ENCODE measurements at regions not wholly inside any gene's neighbourhood (a gene's known extent, or its start where the extent isn't known, plus 50 kb on each side); places are given as distances from the start of the nearest gene placed in this dataset.

DNA sequence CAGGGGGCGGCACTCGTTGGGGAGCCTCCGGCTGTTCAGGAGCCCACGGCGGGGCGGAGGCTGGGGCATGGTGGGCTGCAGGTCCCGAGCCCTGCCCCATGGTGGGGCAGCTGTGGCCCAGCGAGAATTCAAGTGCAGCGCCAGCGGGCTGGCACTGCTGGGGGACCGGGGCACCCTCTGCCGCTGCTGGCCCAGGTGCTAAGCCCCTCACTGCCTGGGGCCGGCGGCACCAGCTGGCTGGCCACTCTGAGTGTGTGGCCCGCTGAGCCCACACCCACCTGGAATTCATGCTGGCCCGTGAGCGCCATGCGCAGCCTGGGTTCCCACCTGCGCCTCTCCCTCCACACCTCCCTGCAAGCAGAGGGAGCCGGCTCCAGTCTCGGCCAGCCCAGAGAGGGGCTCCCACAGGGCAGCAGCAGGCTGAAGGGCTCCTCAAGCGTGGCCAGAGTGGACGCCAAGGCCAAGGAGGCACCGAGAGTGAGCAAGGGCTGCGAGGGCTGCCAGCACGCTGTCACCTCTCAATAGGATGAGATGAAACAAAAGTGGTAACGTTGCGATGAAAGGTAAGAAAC lies 464.9 kb downstream of the PCDH7 start:
- no peak for TF ChIP-seq POLR2A (IDR thresholded peaks at IDR 0.05; ENCODE audit: low read length)
- TF ChIP-seq GATA1 (IDR thresholded peaks at IDR 0.05; ENCODE audit: low read depth, low read length) = no peak
